H9 (cell line): ENCODE measurements at regions not wholly inside any gene's neighbourhood (a gene's known extent, or its start where the extent isn't known, plus 50 kb on each side); places are given as distances from the start of the nearest gene placed in this dataset.

Experiments
- DNase-seq: peaks from one replicate; pipeline ENCODE4 v3.0.0-alpha.2; 2017
- H2AFZ ChIP-seq: one replicate; pipeline ENCODE4 v1.6.1; 2013; ENCODE audit warnings: mild to moderate bottlenecking, low read length, control low read depth, moderate library complexity
- H2AK5ac ChIP-seq: 2 replicates; pipeline ENCODE4 v1.6.1; 2013; ENCODE audit warnings: low read length, control low read depth, mixed read lengths; ENCODE audit not compliant: insufficient read length
- H2BK120ac ChIP-seq: one replicate; pipeline ENCODE4 v1.6.1; 2013; ENCODE audit warnings: low read depth, mild to moderate bottlenecking, low read length, control low read depth, inconsistent platforms; ENCODE audit not compliant: poor library complexity, severe bottlenecking
- H2BK12ac ChIP-seq: 2 replicates; pipeline ENCODE4 v1.6.1; 2013; ENCODE audit warnings: low read length, control low read depth, mixed read lengths, low read depth; ENCODE audit not compliant: insufficient read length
- H2BK15ac ChIP-seq: 2 replicates; pipeline ENCODE4 v1.6.1; 2013; ENCODE audit warnings: low read depth, low read length, control low read depth
- H2BK20ac ChIP-seq: one replicate; pipeline ENCODE4 v1.6.1; 2013; ENCODE audit warnings: low read depth, mild to moderate bottlenecking, low read length, control low read depth, inconsistent platforms; ENCODE audit not compliant: poor library complexity, severe bottlenecking
- H2BK5ac ChIP-seq: 2 replicates; pipeline ENCODE4 v1.6.1; 2013; ENCODE audit warnings: low read length, control low read depth, mixed read lengths; ENCODE audit not compliant: insufficient read length
- H3K14ac ChIP-seq: 2 replicates; pipeline ENCODE4 v1.6.1; 2013; ENCODE audit warnings: low read length, control low read depth; ENCODE audit not compliant: insufficient read depth
- H3K18ac ChIP-seq: 2 replicates; pipeline ENCODE4 v1.6.1; 2013; ENCODE audit warnings: low read depth, mild to moderate bottlenecking, mixed read lengths, low read length, control low read depth; ENCODE audit not compliant: insufficient read length
- H3K23ac ChIP-seq: 2 replicates; pipeline ENCODE4 v1.6.1; 2013; ENCODE audit warnings: low read length, control low read depth, mixed read lengths, low read depth; ENCODE audit not compliant: insufficient read length
- H3K23me2 ChIP-seq: 2 replicates; pipeline ENCODE4 v1.6.1; 2013; ENCODE audit warnings: low read depth, mild to moderate bottlenecking, mixed read lengths, low read length, control low read depth; ENCODE audit not compliant: insufficient read length, poor library complexity, severe bottlenecking
- H3K27ac ChIP-seq: 2 replicates; pipeline ENCODE4 v1.5.1; 2013; ENCODE audit warnings: low read length, control low read depth, mixed read lengths, low read depth; ENCODE audit not compliant: insufficient read length
- H3K27me3 ChIP-seq: 2 replicates; pipeline ENCODE4 v1.6.1; 2013; ENCODE audit warnings: low read length, control low read depth, inconsistent platforms; ENCODE audit not compliant: insufficient read depth
- H3K4ac ChIP-seq: 2 replicates; pipeline ENCODE4 v1.6.1; 2013; ENCODE audit warnings: low read depth, mild to moderate bottlenecking, control low read depth, inconsistent platforms, low read length, moderate library complexity
- H3K4me1 ChIP-seq: 2 replicates; pipeline ENCODE4 v1.6.1; 2013; ENCODE audit warnings: low read length, control low read depth, inconsistent platforms; ENCODE audit not compliant: insufficient read depth
- H3K4me2 ChIP-seq: 2 replicates; pipeline ENCODE4 v1.6.1; 2013; ENCODE audit warnings: low read length, control low read depth, mixed read lengths; ENCODE audit not compliant: insufficient read length, insufficient read depth
- H3K56ac ChIP-seq: 2 replicates; pipeline ENCODE4 v1.6.1; 2013; ENCODE audit warnings: low read depth, mild to moderate bottlenecking, mixed read lengths, low read length, control low read depth; ENCODE audit not compliant: insufficient read length
- H3K79me1 ChIP-seq: 2 replicates; pipeline ENCODE4 v1.6.1; 2013; ENCODE audit warnings: low read depth, mild to moderate bottlenecking, moderate library complexity, low read length, control low read depth, inconsistent platforms; ENCODE audit not compliant: insufficient read depth, poor library complexity, severe bottlenecking
- H3K79me2 ChIP-seq: 2 replicates; pipeline ENCODE4 v1.6.1; 2013; ENCODE audit warnings: low read length, control low read depth, inconsistent platforms; ENCODE audit not compliant: insufficient read depth
- H3K9ac ChIP-seq: 2 replicates; pipeline ENCODE4 v1.6.1; 2013; ENCODE audit warnings: low read length, control low read depth, mixed read lengths; ENCODE audit not compliant: insufficient read length; ENCODE audit errors: extremely low read depth
- H3K9me3 ChIP-seq: one replicate; pipeline ENCODE4 v1.6.1; 2013; ENCODE audit warnings: low read depth, low read length, inconsistent platforms; ENCODE audit not compliant: control insufficient read depth
- H3T11ph ChIP-seq: one replicate; pipeline ENCODE4 v1.6.1; 2013; ENCODE audit warnings: mild to moderate bottlenecking, low read length, control low read depth, inconsistent platforms
- H4K20me1 ChIP-seq: one replicate; pipeline ENCODE4 v1.6.1; 2013; ENCODE audit not compliant: control insufficient read depth, insufficient read length, insufficient read depth
- H4K5ac ChIP-seq: 2 replicates; pipeline ENCODE4 v1.6.1; 2013; ENCODE audit warnings: low read depth, mild to moderate bottlenecking, mixed read lengths, low read length, control low read depth; ENCODE audit not compliant: insufficient read length
- H4K8ac ChIP-seq: replicated peaks from 2 replicates; pipeline ENCODE4 v1.6.1; 2013; ENCODE audit warnings: low read length, control low read depth, mixed read lengths, low read depth; ENCODE audit not compliant: insufficient read length
- H4K91ac ChIP-seq: 2 replicates; pipeline ENCODE4 v1.6.1; 2013; ENCODE audit warnings: low read depth, mild to moderate bottlenecking, moderate library complexity, mixed read lengths, low read length, control low read depth; ENCODE audit not compliant: insufficient read length
- H3K27ac Mint-ChIP-seq, 3 experiments: 2 replicates in 2 of 3; 3 replicates in 1 of 3; pipeline ENCODE4 v1.8.0; 2020 to 2021; ENCODE audit warnings: mixed read lengths in 3 of 3, mild to moderate bottlenecking in 1 of 3, moderate library complexity in 1 of 3
- H3K27me3 Mint-ChIP-seq: 2 replicates; pipeline ENCODE4 v1.8.0; 2021; ENCODE audit warnings: low read depth, mild to moderate bottlenecking, moderate library complexity, mixed read lengths
- H3K36me3 Mint-ChIP-seq, 3 experiments: 2 replicates in 2 of 3; 3 replicates in 1 of 3; pipeline ENCODE4 v1.8.0; 2020 to 2021; ENCODE audit warnings: low read depth in 3 of 3, mixed read lengths in 3 of 3; ENCODE audit not compliant: insufficient read depth in 1 of 3
- H3K4me1 Mint-ChIP-seq, 2 experiments: 2 replicates each; pipeline ENCODE4 v1.8.0; 2020; ENCODE audit warnings: mixed read lengths in 2 of 2
- H3K4me3 Mint-ChIP-seq, 2 experiments: 2 replicates in 1 of 2; 3 replicates in 1 of 2; pipeline ENCODE4 v1.8.0; 2020 to 2021; ENCODE audit warnings: mild to moderate bottlenecking in 2 of 2, mixed read lengths in 2 of 2, moderate library complexity in 1 of 2
- H3K9me3 Mint-ChIP-seq, 2 experiments: 2 replicates in 1 of 2; 3 replicates in 1 of 2; pipeline ENCODE4 v1.8.0; 2020; ENCODE audit warnings: mild to moderate bottlenecking in 2 of 2, mixed read lengths in 2 of 2, moderate library complexity in 1 of 2
- CTCF ChIP-seq: fragments of 200-600 bp; sonication (generic); conservative IDR thresholded peaks from 3 replicates; pipeline ENCODE4 v1.8.0; 2021; ENCODE audit warnings: antibody characterized with exemption, mild to moderate bottlenecking
- WGBS: extraction: QIAGEN DNeasy Blood & Tissue Kit; methylation state at CpG from one replicate; pipeline ENCODE4 v1.1.7; 2013; ENCODE audit warnings: missing lambda C conversion rate, low lambda C conversion rate, mixed read lengths; ENCODE audit not compliant: insufficient read length; ENCODE audit errors: extremely low coverage; 5-methylcytosine and 5-hydroxymethylcytosine counted together

- H3K27ac Mint-ChIP-seq, result no peak overlapping the region
- no peak overlapping the region for H4K91ac ChIP-seq
- no peak overlapping the region for H2BK12ac ChIP-seq
- no peaks in the 10 kb centered on the region for H3K23me2 ChIP-seq
- H3K4me1 ChIP-seq, result no peaks in the 10 kb centered on the region
- no peak overlapping the region for H3K4ac ChIP-seq
- H4K5ac ChIP-seq, result no peak overlapping the region
- H2AFZ ChIP-seq, result no peak overlapping the region
- no peak overlapping the region for H3K56ac ChIP-seq
- no peaks in the 10 kb centered on the region for H4K20me1 ChIP-seq
- H2BK5ac ChIP-seq, result no peak overlapping the region
- no peaks in the 10 kb centered on the region; a peak in 1 of 7 replicates for H3K36me3 Mint-ChIP-seq
- no peak overlapping the region for H3K18ac ChIP-seq
- no peak overlapping the region for H2BK20ac ChIP-seq
- no peaks in the 10 kb centered on the region for H3K27me3 Mint-ChIP-seq
- H3T11ph ChIP-seq, result no peak overlapping the region
- H3K9me3 Mint-ChIP-seq, result peaks cover 0 to 2% of the 10 kb centered on the region in 2 experiments; a peak in 2 of 5 replicates
- no peaks in the 10 kb centered on the region for H3K27me3 ChIP-seq
- H2BK120ac ChIP-seq, result no peak overlapping the region
- no peak for TF ChIP-seq CTCF
- H3K27ac ChIP-seq, result no peak overlapping the region
- no peak overlapping the region for H3K4me2 ChIP-seq
- H4K8ac ChIP-seq, result no peak overlapping the region
- no peak overlapping the region for H3K4me3 Mint-ChIP-seq
- no peak overlapping the region for H2BK15ac ChIP-seq
- H3K14ac ChIP-seq, result no peak overlapping the region
- no peaks in the 10 kb centered on the region for H3K79me2 ChIP-seq
- H3K23ac ChIP-seq, result no peak overlapping the region
- no peaks in the 10 kb centered on the region for H3K79me1 ChIP-seq
- no CpG with 5 or more reads among the region's 1 CpG for WGBS
- no peak overlapping the region for H2AK5ac ChIP-seq
- H3K9ac ChIP-seq, result no peak overlapping the region
- no peak for DNase-seq
- peaks cover 0 to 5% of the 10 kb centered on the region in 2 experiments; a peak in 1 of 4 replicates for H3K4me1 Mint-ChIP-seq
- no peaks in the 10 kb centered on the region for H3K9me3 ChIP-seq
These were observed 383.3 kb upstream of the SLC30A5 start for GRCh38 chr5:68710514-68710913.
